ENCODE measurements at regions not wholly inside any gene's neighbourhood (a gene's known extent, or its start where the extent isn't known, plus 50 kb on each side); places are given as distances from the start of the nearest gene placed in this dataset.

DNA sequence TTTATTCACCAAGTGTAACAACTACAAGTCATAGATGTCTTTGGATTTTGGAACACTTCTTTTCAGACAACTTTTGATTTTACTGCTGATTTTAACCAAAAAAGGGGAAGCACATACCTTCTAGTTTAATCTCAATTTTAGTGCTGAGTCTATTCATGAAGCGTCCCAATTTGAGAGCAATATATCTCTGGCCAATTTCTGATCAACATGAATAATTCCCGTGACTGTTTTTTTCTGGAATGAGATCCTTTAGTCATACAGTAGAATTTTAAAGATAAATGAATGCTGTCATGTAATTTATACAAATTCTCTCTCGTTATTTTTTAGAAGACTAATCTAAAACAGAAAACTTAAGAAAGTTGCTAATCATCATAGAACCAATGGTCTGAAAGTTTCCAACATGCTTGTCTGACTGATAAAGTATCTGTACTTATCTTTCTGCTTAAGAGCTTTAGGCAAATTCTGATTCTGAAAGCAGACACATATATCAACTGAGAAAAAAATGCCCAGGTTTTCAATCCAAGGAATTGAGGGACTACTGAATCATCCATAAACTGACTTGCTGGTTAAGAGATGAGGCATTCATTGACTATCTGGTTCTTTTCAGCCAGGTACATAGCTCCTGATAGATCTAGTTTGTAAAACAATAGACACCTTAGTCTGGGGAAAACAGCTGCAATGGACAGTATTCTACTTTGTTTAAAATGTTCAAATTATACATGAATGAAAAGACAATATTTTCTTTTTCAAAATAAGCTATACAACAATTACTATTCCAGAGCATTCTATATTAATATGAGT, 657.5 kb downstream of the RFPL4B start:
- TF ChIP-seq, protein P1, sequence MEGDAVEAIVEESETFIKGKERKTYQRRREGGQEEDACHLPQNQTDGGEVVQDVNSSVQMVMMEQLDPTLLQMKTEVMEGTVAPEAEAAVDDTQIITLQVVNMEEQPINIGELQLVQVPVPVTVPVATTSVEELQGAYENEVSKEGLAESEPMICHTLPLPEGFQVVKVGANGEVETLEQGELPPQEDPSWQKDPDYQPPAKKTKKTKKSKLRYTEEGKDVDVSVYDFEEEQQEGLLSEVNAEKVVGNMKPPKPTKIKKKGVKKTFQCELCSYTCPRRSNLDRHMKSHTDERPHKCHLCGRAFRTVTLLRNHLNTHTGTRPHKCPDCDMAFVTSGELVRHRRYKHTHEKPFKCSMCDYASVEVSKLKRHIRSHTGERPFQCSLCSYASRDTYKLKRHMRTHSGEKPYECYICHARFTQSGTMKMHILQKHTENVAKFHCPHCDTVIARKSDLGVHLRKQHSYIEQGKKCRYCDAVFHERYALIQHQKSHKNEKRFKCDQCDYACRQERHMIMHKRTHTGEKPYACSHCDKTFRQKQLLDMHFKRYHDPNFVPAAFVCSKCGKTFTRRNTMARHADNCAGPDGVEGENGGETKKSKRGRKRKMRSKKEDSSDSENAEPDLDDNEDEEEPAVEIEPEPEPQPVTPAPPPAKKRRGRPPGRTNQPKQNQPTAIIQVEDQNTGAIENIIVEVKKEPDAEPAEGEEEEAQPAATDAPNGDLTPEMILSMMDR (IDR thresholded peaks at IDR 0.05), result no peak
- TF ChIP-seq POLR2AphosphoS5 (IDR thresholded peaks at IDR 0.05; ENCODE audit: low read depth, low read length), result no peak
- no peak for TF ChIP-seq SIN3A (IDR thresholded peaks at IDR 0.05; ENCODE audit: borderline replicate concordance, insufficient read depth, low read depth, low read length)
- TF ChIP-seq TCF7L2 (IDR thresholded peaks at IDR 0.05; ENCODE audit: low read depth, low read length), result no peak
- TF ChIP-seq, protein P2, sequence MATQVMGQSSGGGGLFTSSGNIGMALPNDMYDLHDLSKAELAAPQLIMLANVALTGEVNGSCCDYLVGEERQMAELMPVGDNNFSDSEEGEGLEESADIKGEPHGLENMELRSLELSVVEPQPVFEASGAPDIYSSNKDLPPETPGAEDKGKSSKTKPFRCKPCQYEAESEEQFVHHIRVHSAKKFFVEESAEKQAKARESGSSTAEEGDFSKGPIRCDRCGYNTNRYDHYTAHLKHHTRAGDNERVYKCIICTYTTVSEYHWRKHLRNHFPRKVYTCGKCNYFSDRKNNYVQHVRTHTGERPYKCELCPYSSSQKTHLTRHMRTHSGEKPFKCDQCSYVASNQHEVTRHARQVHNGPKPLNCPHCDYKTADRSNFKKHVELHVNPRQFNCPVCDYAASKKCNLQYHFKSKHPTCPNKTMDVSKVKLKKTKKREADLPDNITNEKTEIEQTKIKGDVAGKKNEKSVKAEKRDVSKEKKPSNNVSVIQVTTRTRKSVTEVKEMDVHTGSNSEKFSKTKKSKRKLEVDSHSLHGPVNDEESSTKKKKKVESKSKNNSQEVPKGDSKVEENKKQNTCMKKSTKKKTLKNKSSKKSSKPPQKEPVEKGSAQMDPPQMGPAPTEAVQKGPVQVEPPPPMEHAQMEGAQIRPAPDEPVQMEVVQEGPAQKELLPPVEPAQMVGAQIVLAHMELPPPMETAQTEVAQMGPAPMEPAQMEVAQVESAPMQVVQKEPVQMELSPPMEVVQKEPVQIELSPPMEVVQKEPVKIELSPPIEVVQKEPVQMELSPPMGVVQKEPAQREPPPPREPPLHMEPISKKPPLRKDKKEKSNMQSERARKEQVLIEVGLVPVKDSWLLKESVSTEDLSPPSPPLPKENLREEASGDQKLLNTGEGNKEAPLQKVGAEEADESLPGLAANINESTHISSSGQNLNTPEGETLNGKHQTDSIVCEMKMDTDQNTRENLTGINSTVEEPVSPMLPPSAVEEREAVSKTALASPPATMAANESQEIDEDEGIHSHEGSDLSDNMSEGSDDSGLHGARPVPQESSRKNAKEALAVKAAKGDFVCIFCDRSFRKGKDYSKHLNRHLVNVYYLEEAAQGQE (IDR thresholded peaks at IDR 0.05; ENCODE audit: insufficient read depth in 1 of 2, low read depth in 2 of 2, low read length in 1 of 2), result no peak
